ENCODE measurements at regions not wholly inside any gene's neighbourhood (a gene's known extent, or its start where the extent isn't known, plus 50 kb on each side); places are given as distances from the start of the nearest gene placed in this dataset.

DNA sequence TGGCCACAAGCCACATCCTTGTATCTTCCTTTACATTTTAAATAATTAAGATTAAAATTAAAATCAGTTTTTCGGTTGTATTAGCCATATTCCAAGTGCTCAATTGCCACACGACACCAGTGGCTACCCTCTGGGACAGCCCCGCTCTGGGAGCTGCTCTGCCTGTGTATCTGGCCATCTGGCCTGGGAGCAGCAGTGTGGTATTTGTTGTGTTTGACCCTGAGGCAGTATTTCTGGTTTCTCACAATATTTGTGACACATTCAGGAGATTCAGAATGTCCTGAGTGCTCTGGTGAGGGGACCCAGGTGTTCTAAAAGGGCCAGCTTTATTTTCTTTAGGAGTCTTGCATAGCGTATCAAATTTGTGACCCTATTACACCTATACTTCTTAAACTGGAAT lies 179.0 kb downstream of the SUCLA2 start:
- TF ChIP-seq, protein P1, sequence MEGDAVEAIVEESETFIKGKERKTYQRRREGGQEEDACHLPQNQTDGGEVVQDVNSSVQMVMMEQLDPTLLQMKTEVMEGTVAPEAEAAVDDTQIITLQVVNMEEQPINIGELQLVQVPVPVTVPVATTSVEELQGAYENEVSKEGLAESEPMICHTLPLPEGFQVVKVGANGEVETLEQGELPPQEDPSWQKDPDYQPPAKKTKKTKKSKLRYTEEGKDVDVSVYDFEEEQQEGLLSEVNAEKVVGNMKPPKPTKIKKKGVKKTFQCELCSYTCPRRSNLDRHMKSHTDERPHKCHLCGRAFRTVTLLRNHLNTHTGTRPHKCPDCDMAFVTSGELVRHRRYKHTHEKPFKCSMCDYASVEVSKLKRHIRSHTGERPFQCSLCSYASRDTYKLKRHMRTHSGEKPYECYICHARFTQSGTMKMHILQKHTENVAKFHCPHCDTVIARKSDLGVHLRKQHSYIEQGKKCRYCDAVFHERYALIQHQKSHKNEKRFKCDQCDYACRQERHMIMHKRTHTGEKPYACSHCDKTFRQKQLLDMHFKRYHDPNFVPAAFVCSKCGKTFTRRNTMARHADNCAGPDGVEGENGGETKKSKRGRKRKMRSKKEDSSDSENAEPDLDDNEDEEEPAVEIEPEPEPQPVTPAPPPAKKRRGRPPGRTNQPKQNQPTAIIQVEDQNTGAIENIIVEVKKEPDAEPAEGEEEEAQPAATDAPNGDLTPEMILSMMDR (conservative IDR thresholded peaks at IDR 0.05), result no peak
- H3K27ac ChIP-seq, result no peak overlapping the region

DNA sequence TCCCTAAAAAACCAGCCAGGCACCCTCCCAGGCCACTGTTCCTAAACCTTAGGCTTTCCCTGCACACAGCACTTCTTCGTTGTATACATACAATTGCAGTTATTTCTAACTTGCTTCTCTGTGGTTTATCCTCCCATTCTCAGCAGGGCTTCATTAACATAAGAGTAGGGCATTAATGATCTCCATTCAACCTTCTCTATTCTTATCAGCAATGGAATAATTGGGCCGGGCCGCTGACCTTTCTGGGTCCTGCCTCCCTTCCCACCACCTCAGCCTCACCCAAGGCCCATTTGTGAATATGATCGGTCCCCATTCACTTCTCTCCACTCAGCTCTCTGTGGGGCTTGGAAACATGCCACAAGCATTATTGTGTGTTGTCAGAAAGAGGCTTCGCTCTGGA lies 184.2 kb downstream of the SUCLA2 start:
- H3K27ac ChIP-seq, result no peak overlapping the region

DNA sequence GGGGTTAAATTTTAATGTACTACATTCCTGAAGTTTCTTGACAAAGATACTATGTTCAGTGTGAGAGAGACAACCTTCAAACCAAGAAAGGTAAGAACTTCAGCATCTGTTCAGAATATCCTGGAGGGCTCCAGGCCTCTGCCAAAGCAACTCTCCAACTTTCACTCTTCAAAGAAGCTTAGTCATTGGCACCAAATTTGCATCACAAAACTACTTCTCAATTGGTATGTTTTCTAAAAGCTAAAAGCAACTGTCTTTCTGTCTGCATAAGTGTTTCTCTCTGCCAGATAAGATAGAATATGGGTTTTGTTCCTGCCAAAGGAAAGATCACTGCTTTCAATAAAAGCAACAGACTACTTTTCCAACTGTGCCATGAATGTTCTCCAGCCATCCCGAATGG lies 187.4 kb downstream of the SUCLA2 start:
- no peak overlapping the region for H3K27ac ChIP-seq
- TF ChIP-seq, protein P1 (conservative IDR thresholded peaks at IDR 0.05), result no peak

More for the DNA sequence above, 184.2 kb downstream of the SUCLA2 start:
- TF ChIP-seq, protein P1 (conservative IDR thresholded peaks at IDR 0.05), result no peak

DNA sequence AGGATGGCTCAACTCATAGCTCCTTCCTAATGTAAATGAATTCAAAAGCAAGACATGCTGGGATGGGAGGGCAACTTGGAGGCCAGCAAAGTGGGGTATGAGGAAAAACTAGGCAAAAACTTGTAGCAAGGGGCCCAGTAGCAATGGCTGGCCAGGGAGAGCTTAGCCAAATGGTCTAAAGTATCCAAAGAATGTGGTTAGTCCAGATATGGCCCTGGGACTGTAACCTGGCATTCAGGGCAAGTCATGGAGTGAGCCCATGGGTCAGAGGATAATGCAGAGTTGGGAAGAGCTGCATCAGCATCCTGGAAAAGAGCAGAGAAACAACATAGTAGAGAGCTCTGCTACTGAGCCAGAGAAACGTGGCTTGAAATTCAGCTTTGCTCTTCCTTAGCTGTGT lies 191.7 kb downstream of the SUCLA2 start:
- TF ChIP-seq, protein P1 (conservative IDR thresholded peaks at IDR 0.05), result no peak
- no peak overlapping the region for H3K27ac ChIP-seq

DNA sequence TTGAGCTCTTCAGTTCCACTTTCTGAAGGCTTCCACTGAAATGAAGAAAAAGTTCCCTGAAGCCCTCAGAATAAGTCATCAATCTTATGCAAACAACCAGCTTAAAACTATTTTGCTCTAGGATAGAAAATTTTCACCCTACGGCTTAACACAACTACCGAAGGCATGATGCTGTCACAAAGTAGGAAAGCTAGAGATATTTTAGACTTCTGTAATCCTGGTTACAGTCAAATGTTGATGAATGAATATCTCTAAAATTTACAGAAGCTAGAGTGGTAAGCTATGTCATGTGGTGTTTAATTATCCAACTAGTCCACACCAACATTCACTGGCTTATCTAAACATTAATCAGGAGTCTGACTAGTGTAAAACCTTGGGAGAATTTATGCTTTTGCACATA lies 197.9 kb downstream of the SUCLA2 start:
- TF ChIP-seq, protein P1 (conservative IDR thresholded peaks at IDR 0.05), result no peak
- H3K27ac ChIP-seq, result no peak overlapping the region

DNA sequence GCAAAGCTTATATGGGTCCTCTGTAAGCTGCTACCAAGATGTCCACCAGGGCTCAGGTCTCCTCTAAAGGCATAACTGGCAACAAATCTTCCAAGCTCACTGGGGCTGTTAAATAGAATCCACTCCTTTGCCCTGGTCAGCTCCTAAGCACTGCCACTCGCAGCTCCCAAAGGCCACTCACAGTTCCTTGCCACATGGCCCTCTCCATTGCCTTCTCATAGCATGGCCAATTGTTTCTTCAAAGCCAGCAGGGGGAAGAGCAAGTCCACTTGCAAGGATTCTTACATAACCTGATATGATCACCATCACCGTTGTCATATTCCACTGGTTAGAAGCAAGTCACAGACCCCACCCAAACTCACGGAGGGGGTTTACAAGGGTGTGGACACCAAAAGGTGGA lies 199.5 kb downstream of the SUCLA2 start:
- TF ChIP-seq, protein P1 (conservative IDR thresholded peaks at IDR 0.05), result no peak
- H3K27ac ChIP-seq, result no peak overlapping the region

DNA sequence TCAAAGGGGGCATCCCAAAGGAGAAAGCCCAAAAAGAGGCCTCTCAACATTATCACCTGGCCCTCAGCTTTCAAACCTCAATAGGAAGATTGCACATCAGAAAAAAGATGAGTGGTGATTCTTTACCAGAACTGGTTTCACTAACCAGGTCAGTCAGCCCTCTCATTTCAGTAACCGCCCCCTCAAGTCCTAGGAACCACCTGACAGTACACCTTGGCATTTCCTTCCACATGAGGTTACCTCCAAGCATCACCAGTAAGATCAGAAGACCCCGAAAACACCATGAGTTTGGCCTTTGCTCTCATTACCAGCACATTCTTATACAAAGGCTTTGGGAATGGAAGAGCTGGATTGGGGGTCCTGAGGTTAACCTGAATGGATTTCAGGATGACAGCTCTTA lies 200.5 kb downstream of the SUCLA2 start:
- no peak overlapping the region for H3K27ac ChIP-seq
- TF ChIP-seq, protein P1 (conservative IDR thresholded peaks at IDR 0.05), result no peak

DNA sequence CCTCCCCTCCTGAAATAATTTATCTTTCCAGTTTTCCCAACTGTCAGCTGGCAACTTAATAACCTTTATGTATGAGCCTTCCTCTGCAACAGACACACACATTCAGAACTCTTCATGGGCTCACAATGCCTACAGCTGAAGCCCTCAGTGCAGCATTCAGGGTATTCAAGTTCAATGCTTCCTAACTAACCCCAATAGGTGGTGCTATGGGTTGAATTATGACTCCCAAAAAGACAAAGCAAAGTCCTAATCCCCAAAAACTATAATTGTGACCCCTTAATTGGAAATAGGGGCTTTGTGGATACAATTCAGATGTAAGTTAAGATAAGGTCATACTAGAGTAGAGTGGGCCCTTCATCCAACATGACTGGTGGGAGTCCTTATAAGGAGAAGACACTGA lies 202.2 kb downstream of the SUCLA2 start:
- H3K27ac ChIP-seq, result no peak overlapping the region
- TF ChIP-seq, protein P1 (conservative IDR thresholded peaks at IDR 0.05), result no peak
